ENCODE measurements at regions not wholly inside any gene's neighbourhood (a gene's known extent, or its start where the extent isn't known, plus 50 kb on each side); places are given as distances from the start of the nearest gene placed in this dataset.

GRCh38 chr1:234699795-234700665 is 90.1 kb upstream of the IRF2BP2 start (continued):
- no peak for TF ChIP-seq ELK1 (CRISPR knock-in tag; IDR thresholded peaks at IDR 0.05)
- TF ChIP-seq TARDBP (IDR thresholded peaks at IDR 0.05): no peak
- no peak for TF ChIP-seq ZNF263 (CRISPR knock-in tag; IDR thresholded peaks at IDR 0.05; ENCODE audit: borderline replicate concordance)
- no peak for TF ChIP-seq POLR2A (conservative IDR thresholded peaks at IDR 0.05)
- TF ChIP-seq CREBBP (IDR thresholded peaks at IDR 0.05; ENCODE audit: low read depth, low read length): no peak
- TF ChIP-seq MXI1 (IDR thresholded peaks at IDR 0.05; ENCODE audit: low read depth, low read length): no peak
- no peak for TF ChIP-seq ZNF407 (IDR thresholded peaks at IDR 0.05; ENCODE audit: low read depth)
- TF ChIP-seq RCOR1 (IDR thresholded peaks at IDR 0.05; ENCODE audit: borderline replicate concordance in 1 of 2, low read depth in 2 of 2, low read length in 2 of 2): peak in 1 of 2 experiments; percentile 83; a peak in 2 of 4 replicates
- TF ChIP-seq ZNF174 (CRISPR knock-in tag; IDR thresholded peaks at IDR 0.05): no peak
- no peak for TF ChIP-seq CUX1 (CRISPR knock-in tag; IDR thresholded peaks at IDR 0.05)
- TF ChIP-seq ZKSCAN3 (CRISPR knock-in tag; IDR thresholded peaks at IDR 0.05): no peak
- no peak for TF ChIP-seq ZNF282 (CRISPR knock-in tag; IDR thresholded peaks at IDR 0.05)

Measured in K562 (cell line).